NCI-H774 (cell line): ENCODE measurements at regions not wholly inside any gene's neighbourhood (a gene's known extent, or its start where the extent isn't known, plus 50 kb on each side); places are given as distances from the start of the nearest gene placed in this dataset.

Experiments used
- DNase-seq: peaks from one replicate; lab custom pipeline; 2025; lab: John Stamatoyannopoulos, UW

- DNase-seq, result no peak
These were observed 170.2 kb upstream of the IL12A start for GRCh38 chr3:159818399-159818798.

GRCh38 chr3:159818997-159819500 lies 169.6 kb upstream of the IL12A start:
- DNase-seq, result no peak

GRCh38 chr3:159819676-159820075 lies 169.0 kb upstream of the IL12A start:
- DNase-seq, result no peak

- no peak for DNase-seq
These were observed 167.5 kb upstream of the IL12A start for GRCh38 chr3:159821110-159821509.

- no peak for DNase-seq
These were observed 166.9 kb upstream of the IL12A start for GRCh38 chr3:159821736-159822135.

GRCh38 chr3:159823780-159824179 lies 164.9 kb upstream of the IL12A start:
- no peak for DNase-seq

GRCh38 chr3:159824333-159824732 lies 164.3 kb upstream of the IL12A start:
- no peak for DNase-seq

- DNase-seq, result no peak
These were observed 163.3 kb upstream of the IL12A start for GRCh38 chr3:159825216-159825854.

GRCh38 chr3:159828542-159828943 lies 160.1 kb upstream of the IL12A start:
- peak; percentile 51 for DNase-seq

- DNase-seq, result no peak
These were observed 159.6 kb upstream of the IL12A start for GRCh38 chr3:159829056-159829455.

- peak; percentile 82 for DNase-seq
These were observed 159.0 kb upstream of the IL12A start for GRCh38 chr3:159829539-159830227.

GRCh38 chr3:159830523-159831154 lies 158.0 kb upstream of the IL12A start:
- DNase-seq, result no peak

- DNase-seq, result no peak
These were observed 157.2 kb upstream of the IL12A start for GRCh38 chr3:159831466-159831865.

GRCh38 chr3:159832024-159832423 lies 156.6 kb upstream of the IL12A start:
- no peak for DNase-seq

GRCh38 chr3:159835126-159835525 lies 153.5 kb upstream of the IL12A start:
- DNase-seq, result no peak

- DNase-seq, result no peak
These were observed 150.9 kb upstream of the IL12A start for GRCh38 chr3:159837725-159838124.

- no peak for DNase-seq
These were observed 149.7 kb upstream of the IL12A start for GRCh38 chr3:159838938-159839337.

- no peak for DNase-seq
These were observed 148.9 kb upstream of the IL12A start, which contains the start of gene SCHIP1 for GRCh38 chr3:159839561-159840379. Gene SCHIP1 (plus strand): TSS chr3:159839861.

- DNase-seq, result no peak
These were observed 147.8 kb upstream of the IL12A start for GRCh38 chr3:159840703-159841299.

- DNase-seq, result no peak
These were observed 146.9 kb upstream of the IL12A start for GRCh38 chr3:159841766-159842165.

GRCh38 chr3:159843840-159844730 lies 144.6 kb upstream of the IL12A start:
- no peak for DNase-seq
